ENCODE measurements at regions not wholly inside any gene's neighbourhood (a gene's known extent, or its start where the extent isn't known, plus 50 kb on each side); places are given as distances from the start of the nearest gene placed in this dataset.

DNA sequence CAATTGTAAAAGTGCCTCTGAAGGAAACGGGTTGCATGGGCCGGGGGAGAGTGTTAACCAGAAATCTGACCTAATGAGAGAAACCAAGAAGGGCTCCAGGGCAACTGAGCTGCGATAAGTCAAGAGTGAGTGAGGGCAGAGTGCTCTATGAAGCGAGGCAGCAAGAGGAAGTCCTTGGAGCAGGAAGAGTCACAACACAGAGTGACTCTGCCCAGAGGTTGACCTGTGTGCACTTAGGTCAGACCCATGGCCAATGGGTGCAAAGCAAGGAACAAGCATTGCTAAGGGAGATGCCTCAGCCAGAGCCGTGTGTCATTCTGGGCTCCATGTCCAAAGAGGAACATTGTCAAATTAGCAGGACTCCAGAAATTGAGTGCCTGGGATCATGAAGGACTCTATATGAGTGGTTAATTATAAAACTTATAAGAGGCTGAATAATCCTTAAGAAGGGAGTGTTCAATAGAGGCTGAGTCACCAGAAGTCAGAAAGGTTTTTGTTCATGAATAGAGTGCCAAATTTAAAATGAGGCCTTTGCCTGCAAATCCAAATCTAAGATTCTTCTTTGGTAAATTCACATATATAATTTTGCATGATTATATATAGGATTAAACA, 438.5 kb downstream of the MED10 start:
- TF ChIP-seq, protein P1, sequence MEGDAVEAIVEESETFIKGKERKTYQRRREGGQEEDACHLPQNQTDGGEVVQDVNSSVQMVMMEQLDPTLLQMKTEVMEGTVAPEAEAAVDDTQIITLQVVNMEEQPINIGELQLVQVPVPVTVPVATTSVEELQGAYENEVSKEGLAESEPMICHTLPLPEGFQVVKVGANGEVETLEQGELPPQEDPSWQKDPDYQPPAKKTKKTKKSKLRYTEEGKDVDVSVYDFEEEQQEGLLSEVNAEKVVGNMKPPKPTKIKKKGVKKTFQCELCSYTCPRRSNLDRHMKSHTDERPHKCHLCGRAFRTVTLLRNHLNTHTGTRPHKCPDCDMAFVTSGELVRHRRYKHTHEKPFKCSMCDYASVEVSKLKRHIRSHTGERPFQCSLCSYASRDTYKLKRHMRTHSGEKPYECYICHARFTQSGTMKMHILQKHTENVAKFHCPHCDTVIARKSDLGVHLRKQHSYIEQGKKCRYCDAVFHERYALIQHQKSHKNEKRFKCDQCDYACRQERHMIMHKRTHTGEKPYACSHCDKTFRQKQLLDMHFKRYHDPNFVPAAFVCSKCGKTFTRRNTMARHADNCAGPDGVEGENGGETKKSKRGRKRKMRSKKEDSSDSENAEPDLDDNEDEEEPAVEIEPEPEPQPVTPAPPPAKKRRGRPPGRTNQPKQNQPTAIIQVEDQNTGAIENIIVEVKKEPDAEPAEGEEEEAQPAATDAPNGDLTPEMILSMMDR (IDR thresholded peaks at IDR 0.05), result no peak
- no peak for TF ChIP-seq ZNF232 (CRISPR knock-in tag; IDR thresholded peaks at IDR 0.05)
